Muscle layer of colon (tissue), 2 donors: ENCODE measurements at regions not wholly inside any gene's neighbourhood (a gene's known extent, or its start where the extent isn't known, plus 50 kb on each side); places are given as distances from the start of the nearest gene placed in this dataset.
"Not testable (repeated sequence)": the region's sequence is repeated elsewhere in the genome, so short reads cannot be mapped to it uniquely, and the experiment has no call there.

Experiments used
- H3K27ac ChIP-seq: one replicate; pipeline ENCODE4 v1.7.0; 2013; ENCODE audit warnings: low read depth, mild to moderate bottlenecking, low read length, moderate library complexity
- H3K27me3 ChIP-seq, 2 donors: one replicate each; pipeline ENCODE4 v1.7.0; 2013; ENCODE audit warnings: low read length in 2 of 2, mild to moderate bottlenecking in 2 of 2; ENCODE audit not compliant: insufficient read depth in 2 of 2, control insufficient read depth in 1 of 2
- H3K36me3 ChIP-seq: one replicate; pipeline ENCODE4 v1.7.0; 2013; ENCODE audit warnings: mild to moderate bottlenecking, low read length; ENCODE audit not compliant: insufficient read depth
- H3K4me1 ChIP-seq: one replicate; pipeline ENCODE4 v1.7.0; 2013; ENCODE audit warnings: mild to moderate bottlenecking, low read length; ENCODE audit not compliant: insufficient read depth
- H3K4me3 ChIP-seq, 2 donors: one replicate each; pipeline ENCODE4 v1.7.0; 2013; ENCODE audit warnings: low read length in 2 of 2, low read depth in 1 of 2, mild to moderate bottlenecking in 1 of 2, moderate library complexity in 1 of 2
- H3K9ac ChIP-seq: one replicate; pipeline ENCODE4 v1.7.0; 2013; ENCODE audit warnings: low read length
- H3K9me3 ChIP-seq: one replicate; pipeline ENCODE4 v1.7.0; 2013; ENCODE audit warnings: mild to moderate bottlenecking, low read length
- donor health status: abdominal sarcoma.
- donor health status: Adenocarcinoma of cecum.

- no peak overlapping the region for H3K27ac ChIP-seq
- no peak overlapping the region for H3K9ac ChIP-seq
- no peaks in the 10 kb centered on the region for H3K4me1 ChIP-seq
- no peaks in the 10 kb centered on the region for H3K9me3 ChIP-seq
- H3K4me3 ChIP-seq, result no peak overlapping the region
- H3K27me3 ChIP-seq, result no peaks in the 10 kb centered on the region
- no peaks in the 10 kb centered on the region for H3K36me3 ChIP-seq
These were observed 438.9 kb upstream of the PODXL start for GRCh38 chr7:131995324-131995723.

- not testable (repeated sequence) for H3K27ac ChIP-seq, H3K4me3 ChIP-seq, H3K27me3 ChIP-seq, H3K9me3 ChIP-seq, H3K36me3 ChIP-seq, H3K4me1 ChIP-seq, H3K9ac ChIP-seq
These were observed 424.6 kb upstream of the PODXL start for GRCh38 chr7:131981069-131981468.

- not testable (repeated sequence) for H3K27me3 ChIP-seq, H3K4me1 ChIP-seq, H3K27ac ChIP-seq, H3K9me3 ChIP-seq, H3K9ac ChIP-seq, H3K36me3 ChIP-seq, H3K4me3 ChIP-seq
These were observed 421.7 kb upstream of the PODXL start for GRCh38 chr7:131978118-131978517.

GRCh38 chr7:131976411-131976810 lies 420.0 kb upstream of the PODXL start:
- Histone ChIP-seq H3K9ac (no peak overlapping the region), H3K4me3 (no peak overlapping the region), H3K9me3 (no peaks in the 10 kb centered on the region), H3K4me1 (no peaks in the 10 kb centered on the region), H3K36me3 (no peaks in the 10 kb centered on the region), H3K27me3 (no peaks in the 10 kb centered on the region), H3K27ac (no peak overlapping the region)

- no peaks in the 10 kb centered on the region for H3K9me3 ChIP-seq
- H3K27me3 ChIP-seq, result no peaks in the 10 kb centered on the region
- no peaks in the 10 kb centered on the region for H3K36me3 ChIP-seq
- H3K4me1 ChIP-seq, result no peaks in the 10 kb centered on the region
- no peak overlapping the region for H3K9ac ChIP-seq
- no peak overlapping the region for H3K27ac ChIP-seq
- no peak overlapping the region for H3K4me3 ChIP-seq
These were observed 418.2 kb upstream of the PODXL start for GRCh38 chr7:131974671-131975070.

- Histone ChIP-seq H3K27ac (no peak overlapping the region), H3K4me3 (no peak overlapping the region), H3K9ac (no peak overlapping the region), H3K9me3 (no peaks in the 10 kb centered on the region), H3K36me3 (no peaks in the 10 kb centered on the region), H3K27me3 (no peaks in the 10 kb centered on the region), H3K4me1 (peaks cover 9% of the 10 kb centered on the region)
These were observed 415.8 kb upstream of the PODXL start for GRCh38 chr7:131972251-131972650.

- Histone ChIP-seq H3K27me3 (no peaks in the 10 kb centered on the region), H3K4me1 (peaks cover 11% of the 10 kb centered on the region), H3K36me3 (no peaks in the 10 kb centered on the region), H3K9ac (no peak overlapping the region), H3K4me3 (no peak overlapping the region), H3K9me3 (no peaks in the 10 kb centered on the region), H3K27ac (no peak overlapping the region)
These were observed 414.2 kb upstream of the PODXL start for GRCh38 chr7:131970602-131971001.

- Histone ChIP-seq H3K36me3 (no peaks in the 10 kb centered on the region), H3K27me3 (no peaks in the 10 kb centered on the region), H3K27ac (no peak overlapping the region), H3K4me3 (no peak overlapping the region), H3K4me1 (peaks cover 11% of the 10 kb centered on the region), H3K9ac (no peak overlapping the region), H3K9me3 (no peaks in the 10 kb centered on the region)
These were observed 413.1 kb upstream of the PODXL start for GRCh38 chr7:131969560-131969959.

- Histone ChIP-seq H3K9me3 (no peaks in the 10 kb centered on the region), H3K4me1 (peaks cover 11% of the 10 kb centered on the region), H3K27ac (no peak overlapping the region), H3K36me3 (no peaks in the 10 kb centered on the region), H3K27me3 (no peaks in the 10 kb centered on the region), H3K4me3 (no peak overlapping the region), H3K9ac (no peak overlapping the region)
These were observed 410.8 kb upstream of the PODXL start for GRCh38 chr7:131967216-131967730.

- no peak overlapping the region for H3K4me3 ChIP-seq
- no peak overlapping the region for H3K27ac ChIP-seq
- no peaks in the 10 kb centered on the region for H3K9me3 ChIP-seq
- H3K27me3 ChIP-seq, result no peaks in the 10 kb centered on the region
- H3K4me1 ChIP-seq, result peaks cover 11% of the 10 kb centered on the region
- no peak overlapping the region for H3K9ac ChIP-seq
- H3K36me3 ChIP-seq, result no peaks in the 10 kb centered on the region
These were observed 407.8 kb upstream of the PODXL start for GRCh38 chr7:131964203-131964602.

- H3K9me3 ChIP-seq, result no peaks in the 10 kb centered on the region
- H3K4me3 ChIP-seq, result no peak overlapping the region
- H3K27me3 ChIP-seq, result no peaks in the 10 kb centered on the region
- H3K36me3 ChIP-seq, result no peaks in the 10 kb centered on the region
- H3K4me1 ChIP-seq, result no peaks in the 10 kb centered on the region
- no peak overlapping the region for H3K9ac ChIP-seq
- H3K27ac ChIP-seq, result no peak overlapping the region
These were observed 404.7 kb upstream of the PODXL start for GRCh38 chr7:131961054-131961680.

GRCh38 chr7:131959106-131959812 lies 402.8 kb upstream of the PODXL start:
- H3K4me1 ChIP-seq, result no peaks in the 10 kb centered on the region
- no peak overlapping the region for H3K27ac ChIP-seq
- H3K9me3 ChIP-seq, result no peaks in the 10 kb centered on the region
- no peak overlapping the region for H3K9ac ChIP-seq
- H3K36me3 ChIP-seq, result no peaks in the 10 kb centered on the region
- no peak overlapping the region for H3K4me3 ChIP-seq
- no peaks in the 10 kb centered on the region for H3K27me3 ChIP-seq
